Peyer's patch (tissue), 4 donors: ENCODE measurements at regions not wholly inside any gene's neighbourhood (a gene's known extent, or its start where the extent isn't known, plus 50 kb on each side); places are given as distances from the start of the nearest gene placed in this dataset.

Source experiments
- CTCF ChIP-seq, 6 experiments: fragments of 450-650 bp in 4 of 6; fragments of 200-600 bp in 2 of 6; sonication (generic) in 1 of 6; IDR thresholded peaks; one replicate each; pipeline ENCODE4 v1.5.1; 2017 to 2019; ENCODE audit warnings: antibody characterized with exemption in 6 of 6, mild to moderate bottlenecking in 3 of 6, moderate library complexity in 1 of 6
- POLR2A ChIP-seq, 2 donors: fragments of 450-650 bp; IDR thresholded peaks; one replicate each; pipeline ENCODE4 v1.5.1; 2017; ENCODE audit warnings: antibody characterized with exemption in 2 of 2, mild to moderate bottlenecking in 2 of 2, moderate library complexity in 2 of 2

DNA sequence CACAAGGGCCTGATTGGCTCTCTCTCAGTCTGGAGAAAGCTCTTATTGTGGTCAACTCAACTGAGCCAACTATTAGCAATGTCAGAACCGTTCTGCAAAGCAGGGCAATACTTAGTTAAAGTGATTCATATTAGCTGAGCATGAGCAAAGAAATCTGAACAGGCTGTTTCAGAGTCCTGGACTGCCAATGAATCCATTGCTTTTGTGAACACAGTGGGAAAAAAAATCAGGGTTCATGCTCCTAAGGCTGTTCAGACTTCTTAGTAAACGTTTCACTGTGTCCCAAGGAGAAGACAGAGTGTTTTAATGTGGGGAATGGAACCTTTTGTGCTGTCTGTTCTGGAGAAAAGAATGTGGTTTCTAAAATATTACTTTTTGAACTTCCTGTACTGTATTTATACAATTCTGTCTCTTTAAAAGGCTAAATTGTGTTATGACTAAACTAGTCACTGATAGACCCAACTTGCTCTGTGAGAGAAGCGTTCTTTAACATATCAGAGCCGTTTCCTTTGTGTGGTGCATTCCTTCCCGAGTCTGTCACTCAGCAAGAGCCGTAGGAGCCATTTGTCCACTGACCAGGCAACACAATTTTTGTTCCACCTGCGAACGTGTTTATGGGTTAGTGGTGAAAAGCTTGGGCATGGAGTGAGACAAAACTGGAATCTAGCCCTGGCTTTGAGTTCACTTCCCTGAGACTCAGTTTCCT is 366.1 kb downstream of the FBXO8 start:
- no peak for TF ChIP-seq CTCF (IDR thresholded peaks at IDR 0.05)
- no peak for TF ChIP-seq POLR2A (IDR thresholded peaks at IDR 0.05)
